ENCODE measurements at regions not wholly inside any gene's neighbourhood (a gene's known extent, or its start where the extent isn't known, plus 50 kb on each side); places are given as distances from the start of the nearest gene placed in this dataset.

DNA sequence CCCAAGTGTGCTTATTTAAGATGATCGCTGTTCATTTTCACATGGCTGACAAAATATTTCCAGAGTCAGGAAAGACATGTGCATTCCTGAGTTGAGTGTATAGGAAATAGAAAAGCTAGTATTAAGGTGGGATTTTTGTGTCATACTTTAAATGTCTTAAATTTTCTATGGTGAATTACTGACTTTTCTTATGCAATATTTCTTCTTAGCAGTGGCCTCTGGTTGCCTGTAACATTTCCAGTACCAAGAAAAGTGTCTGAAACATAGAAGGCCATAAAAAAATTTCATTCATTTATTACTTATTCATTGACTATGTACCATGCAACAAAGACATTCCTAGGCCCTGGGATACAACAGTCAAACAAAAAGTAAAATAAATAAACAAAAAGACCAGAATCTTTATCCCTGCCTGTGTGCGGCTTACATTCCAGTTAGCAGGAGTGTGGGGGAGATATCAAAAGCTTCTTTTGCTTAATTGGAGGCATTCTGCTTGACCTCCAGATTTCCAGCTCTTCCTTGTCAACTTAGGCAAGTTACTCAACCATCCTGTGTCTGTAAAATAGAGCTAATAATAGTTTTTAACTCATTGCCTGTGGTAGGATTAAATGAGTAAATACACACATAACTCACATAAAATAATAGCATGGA, 216.3 kb upstream of the FLRT2 start:
- no peak overlapping the region for H3K27ac ChIP-seq (ENCODE audit: low read depth, low read length, poor library complexity, severe bottlenecking)
- ChIA-PET POLR2A (no interaction called here), CTCF (ENCODE audit: unreplicated experiment) (no interaction called here)
- H3K9me2 ChIP-seq (ENCODE audit: insufficient read depth, low read length): no peaks in the 10 kb centered on the region
- H2AFZ ChIP-seq (ENCODE audit: low read length): no peak overlapping the region
- no peak overlapping the region for H3K4me2 ChIP-seq (ENCODE audit: low read length)
- H4K20me1 ChIP-seq (ENCODE audit: insufficient read depth, low read length): no peaks in the 10 kb centered on the region
- no peaks in the 10 kb centered on the region for H3K36me3 ChIP-seq (ENCODE audit: insufficient read depth, low read length)
- H3K9me3 ChIP-seq (ENCODE audit: low read length): no peaks in the 10 kb centered on the region
- BruUV-seq (replicated peaks): no TSS peak
- no peaks in the 10 kb centered on the region for H3K4me1 ChIP-seq (ENCODE audit: insufficient read depth, low read length, poor library complexity, severe bottlenecking)
- intact Hi-C loops (cut with micrococcal nuclease; ENCODE audit: unreplicated experiment): no loop called here
- no peaks in the 10 kb centered on the region for H3K79me2 ChIP-seq (ENCODE audit: insufficient read depth, low read depth, low read length)
- DNase-seq (ENCODE audit: low spot score): no peak
- no peak overlapping the region for H3K4me3 ChIP-seq (ENCODE audit: low read depth, low read length, poor library complexity, severe bottlenecking)
- TF ChIP-seq, protein P1, sequence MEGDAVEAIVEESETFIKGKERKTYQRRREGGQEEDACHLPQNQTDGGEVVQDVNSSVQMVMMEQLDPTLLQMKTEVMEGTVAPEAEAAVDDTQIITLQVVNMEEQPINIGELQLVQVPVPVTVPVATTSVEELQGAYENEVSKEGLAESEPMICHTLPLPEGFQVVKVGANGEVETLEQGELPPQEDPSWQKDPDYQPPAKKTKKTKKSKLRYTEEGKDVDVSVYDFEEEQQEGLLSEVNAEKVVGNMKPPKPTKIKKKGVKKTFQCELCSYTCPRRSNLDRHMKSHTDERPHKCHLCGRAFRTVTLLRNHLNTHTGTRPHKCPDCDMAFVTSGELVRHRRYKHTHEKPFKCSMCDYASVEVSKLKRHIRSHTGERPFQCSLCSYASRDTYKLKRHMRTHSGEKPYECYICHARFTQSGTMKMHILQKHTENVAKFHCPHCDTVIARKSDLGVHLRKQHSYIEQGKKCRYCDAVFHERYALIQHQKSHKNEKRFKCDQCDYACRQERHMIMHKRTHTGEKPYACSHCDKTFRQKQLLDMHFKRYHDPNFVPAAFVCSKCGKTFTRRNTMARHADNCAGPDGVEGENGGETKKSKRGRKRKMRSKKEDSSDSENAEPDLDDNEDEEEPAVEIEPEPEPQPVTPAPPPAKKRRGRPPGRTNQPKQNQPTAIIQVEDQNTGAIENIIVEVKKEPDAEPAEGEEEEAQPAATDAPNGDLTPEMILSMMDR (conservative IDR thresholded peaks at IDR 0.05; ENCODE audit: low read length): no peak
- TF ChIP-seq EZH2phosphoT487 (IDR thresholded peaks at IDR 0.05; ENCODE audit: borderline replicate concordance, low read depth, low read length): no peak

DNA sequence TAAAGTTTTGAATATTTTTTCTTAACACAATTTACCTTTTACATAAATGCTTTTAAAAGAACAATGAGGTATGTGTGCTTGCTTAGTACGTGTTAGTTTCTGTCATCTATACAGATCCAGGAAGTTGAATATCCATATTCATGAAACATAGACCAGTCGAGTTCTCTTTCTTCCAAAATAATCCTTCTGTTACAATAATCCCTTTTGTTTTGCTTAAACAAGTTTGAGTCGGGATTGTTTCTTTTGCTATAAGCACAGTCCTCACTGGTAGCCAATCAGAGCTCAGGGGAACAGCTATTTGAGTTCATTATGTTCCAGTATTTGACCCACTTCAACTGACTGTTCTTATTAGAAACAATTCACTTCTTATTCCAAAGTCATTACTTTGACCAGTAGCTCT, 214.7 kb upstream of the FLRT2 start:
- intact Hi-C loops (cut with micrococcal nuclease; ENCODE audit: unreplicated experiment): no loop called here
- H3K4me3 ChIP-seq (ENCODE audit: low read depth, low read length, poor library complexity, severe bottlenecking): no peak overlapping the region
- H3K4me1 ChIP-seq (ENCODE audit: insufficient read depth, low read length, poor library complexity, severe bottlenecking): no peaks in the 10 kb centered on the region
- no peaks in the 10 kb centered on the region for H3K9me3 ChIP-seq (ENCODE audit: low read length)
- H3K4me2 ChIP-seq (ENCODE audit: low read length): no peak overlapping the region
- TF ChIP-seq, protein P1 (conservative IDR thresholded peaks at IDR 0.05; ENCODE audit: low read length): no peak
- no peak for TF ChIP-seq EZH2phosphoT487 (IDR thresholded peaks at IDR 0.05; ENCODE audit: borderline replicate concordance, low read depth, low read length)
- H4K20me1 ChIP-seq (ENCODE audit: insufficient read depth, low read length): no peaks in the 10 kb centered on the region
- DNase-seq (ENCODE audit: low spot score): no peak
- no TSS peak for BruUV-seq (replicated peaks)
- no peak overlapping the region for H2AFZ ChIP-seq (ENCODE audit: low read length)
- no peaks in the 10 kb centered on the region for H3K36me3 ChIP-seq (ENCODE audit: insufficient read depth, low read length)
- no peaks in the 10 kb centered on the region for H3K9me2 ChIP-seq (ENCODE audit: insufficient read depth, low read length)
- no peak overlapping the region for H3K27ac ChIP-seq (ENCODE audit: low read depth, low read length, poor library complexity, severe bottlenecking)
- POLR2A ChIA-PET: interaction anchor here (1.1 kb wide), 1 partner anchor 14 kb away, joined by 4 read pairs; no protein-coding TSS in a partner anchor
- CTCF ChIA-PET (ENCODE audit: unreplicated experiment): no interaction called here
- no peaks in the 10 kb centered on the region for H3K79me2 ChIP-seq (ENCODE audit: insufficient read depth, low read depth, low read length)

- POLR2A ChIA-PET: interaction anchor here (0.6 to 1.1 kb wide), 3 partner anchors 14 to 120 kb away, joined by 3 to 4 read pairs (median 3); no protein-coding TSS in a partner anchor
These were observed 214.1 kb upstream of the FLRT2 start for GRCh38 chr14:85315733-85316290.

More at GRCh38 chr14:85315733-85316290, 214.1 kb upstream of the FLRT2 start:
- CTCF ChIA-PET (ENCODE audit: unreplicated experiment): no interaction called here
- Histone ChIP-seq H4K20me1 (ENCODE audit: insufficient read depth, low read length) (no peaks in the 10 kb centered on the region), H3K4me3 (ENCODE audit: low read depth, low read length, poor library complexity, severe bottlenecking) (no peak overlapping the region), H2AFZ (ENCODE audit: low read length) (no peak overlapping the region), H3K9me2 (ENCODE audit: insufficient read depth, low read length) (no peaks in the 10 kb centered on the region), H3K79me2 (ENCODE audit: insufficient read depth, low read depth, low read length) (no peaks in the 10 kb centered on the region), H3K27ac (ENCODE audit: low read depth, low read length, poor library complexity, severe bottlenecking) (no peak overlapping the region), H3K4me2 (ENCODE audit: low read length) (no peak overlapping the region), H3K36me3 (ENCODE audit: insufficient read depth, low read length) (no peaks in the 10 kb centered on the region), H3K4me1 (ENCODE audit: insufficient read depth, low read length, poor library complexity, severe bottlenecking) (no peaks in the 10 kb centered on the region), H3K9me3 (ENCODE audit: low read length) (no peaks in the 10 kb centered on the region)
- no peak for DNase-seq (ENCODE audit: low spot score)
- intact Hi-C loops (cut with micrococcal nuclease; ENCODE audit: unreplicated experiment): no loop called here
- TF ChIP-seq EZH2phosphoT487 (IDR thresholded peaks at IDR 0.05; ENCODE audit: borderline replicate concordance, low read depth, low read length): no peak
- TF ChIP-seq, protein P1 (conservative IDR thresholded peaks at IDR 0.05; ENCODE audit: low read length): no peak
- no TSS peak for BruUV-seq (replicated peaks)

All from OCI-LY7 (cell line).